ENCODE measurements at regions not wholly inside any gene's neighbourhood (a gene's known extent, or its start where the extent isn't known, plus 50 kb on each side); places are given as distances from the start of the nearest gene placed in this dataset.

- TF ChIP-seq CTCF (conservative IDR thresholded peaks at IDR 0.05; ENCODE audit: low read depth in 2 of 2) (no peak), ETS1 (IDR thresholded peaks at IDR 0.05) (no peak)
These were observed 108.6 kb downstream of the LACC1 start (continued) for GRCh38 chr13:43988302-43988701.

GRCh38 chr13:43990021-43990420 is 110.3 kb downstream of the LACC1 start:
- H3K9me2 ChIP-seq (ENCODE audit: insufficient read depth), result peaks cover 3% of the 10 kb centered on the region
- H3K27ac ChIP-seq (ENCODE audit: low read depth), result no peak overlapping the region
- no peaks in the 10 kb centered on the region for H4K20me1 ChIP-seq (replicated peaks; ENCODE audit: insufficient read depth)
- no peaks in the 10 kb centered on the region for H3K27me3 ChIP-seq (ENCODE audit: insufficient read depth)
- H3K4me3 ChIP-seq, result no peak overlapping the region
- TF ChIP-seq ETS1 (IDR thresholded peaks at IDR 0.05) (no peak), CTCF (conservative IDR thresholded peaks at IDR 0.05; ENCODE audit: low read depth in 2 of 2) (no peak), ZNF331 (CRISPR knock-in tag; IDR thresholded peaks at IDR 0.05; ENCODE audit: low read depth) (no peak)
- H3K27me3 Mint-ChIP-seq (ENCODE audit: insufficient read depth, low read depth, poor library complexity), result peaks cover 7% of the 10 kb centered on the region
- H3K4me1 ChIP-seq (ENCODE audit: insufficient read depth), result peaks cover 13% of the 10 kb centered on the region
- H3K36me3 Mint-ChIP-seq (ENCODE audit: low read depth), result peaks cover 13% of the 10 kb centered on the region; the same call in 2 of the 3 replicates
- H3K4me2 ChIP-seq, result no peak overlapping the region
- peaks cover 13% of the 10 kb centered on the region; the same call in 2 of the 3 replicates for H3K9me3 Mint-ChIP-seq
- no peak overlapping the region for H2AFZ ChIP-seq
- DNase-seq (ENCODE audit: low spot score) (no peak), ATAC-seq (no peak)
- no peaks in the 10 kb centered on the region for H3F3A ChIP-seq (replicated peaks; ENCODE audit: low read depth)
- H3K4me3 Mint-ChIP-seq, result no peak overlapping the region
- H3K36me3 ChIP-seq (ENCODE audit: insufficient read depth), result no peaks in the 10 kb centered on the region
- H3K4me1 Mint-ChIP-seq, result peaks cover 26% of the 10 kb centered on the region
- no peaks in the 10 kb centered on the region for H3K79me2 ChIP-seq (replicated peaks; ENCODE audit: insufficient read depth)
- no peak overlapping the region for H3K27ac Mint-ChIP-seq

DNA sequence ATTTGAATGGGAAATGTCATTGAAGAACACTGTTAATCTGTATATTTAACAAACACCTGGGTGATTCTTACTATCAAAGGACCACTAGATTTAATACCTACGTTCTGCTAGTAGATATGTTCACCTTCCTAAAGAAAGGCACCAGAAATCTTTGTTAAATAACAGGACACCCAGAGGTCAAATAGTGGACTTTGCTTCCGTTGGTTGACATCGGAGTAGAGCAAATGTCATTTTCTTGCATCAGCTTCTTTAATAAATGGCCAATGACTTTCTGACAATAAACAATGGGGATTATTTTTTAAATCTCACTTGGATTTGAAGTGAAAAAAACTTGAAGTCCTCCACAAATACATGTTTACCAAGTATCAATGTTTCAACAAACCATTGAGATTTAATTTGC is 111.1 kb downstream of the LACC1 start:
- 0 out of 2 replicates have a peak overlapping the region, but pooled peaks have one; percentile 9 for H2AFZ ChIP-seq
- TF ChIP-seq NANOG (IDR thresholded peaks at IDR 0.05; ENCODE audit: borderline replicate concordance) (no peak), ZNF331 (CRISPR knock-in tag; IDR thresholded peaks at IDR 0.05; ENCODE audit: low read depth) (no peak), EZH2phosphoT487 (IDR thresholded peaks at IDR 0.05; ENCODE audit: unreplicated experiment) (no peak), POLR2AphosphoS5 (IDR thresholded peaks at IDR 0.05; ENCODE audit: low read depth) (no peak), CREB1 (CRISPR knock-in tag; IDR thresholded peaks at IDR 0.05; ENCODE audit: low read depth) (no peak), EZH2 (IDR thresholded peaks at IDR 0.05; ENCODE audit: low read depth, unreplicated experiment) (no peak)
- TF ChIP-seq, protein P1, sequence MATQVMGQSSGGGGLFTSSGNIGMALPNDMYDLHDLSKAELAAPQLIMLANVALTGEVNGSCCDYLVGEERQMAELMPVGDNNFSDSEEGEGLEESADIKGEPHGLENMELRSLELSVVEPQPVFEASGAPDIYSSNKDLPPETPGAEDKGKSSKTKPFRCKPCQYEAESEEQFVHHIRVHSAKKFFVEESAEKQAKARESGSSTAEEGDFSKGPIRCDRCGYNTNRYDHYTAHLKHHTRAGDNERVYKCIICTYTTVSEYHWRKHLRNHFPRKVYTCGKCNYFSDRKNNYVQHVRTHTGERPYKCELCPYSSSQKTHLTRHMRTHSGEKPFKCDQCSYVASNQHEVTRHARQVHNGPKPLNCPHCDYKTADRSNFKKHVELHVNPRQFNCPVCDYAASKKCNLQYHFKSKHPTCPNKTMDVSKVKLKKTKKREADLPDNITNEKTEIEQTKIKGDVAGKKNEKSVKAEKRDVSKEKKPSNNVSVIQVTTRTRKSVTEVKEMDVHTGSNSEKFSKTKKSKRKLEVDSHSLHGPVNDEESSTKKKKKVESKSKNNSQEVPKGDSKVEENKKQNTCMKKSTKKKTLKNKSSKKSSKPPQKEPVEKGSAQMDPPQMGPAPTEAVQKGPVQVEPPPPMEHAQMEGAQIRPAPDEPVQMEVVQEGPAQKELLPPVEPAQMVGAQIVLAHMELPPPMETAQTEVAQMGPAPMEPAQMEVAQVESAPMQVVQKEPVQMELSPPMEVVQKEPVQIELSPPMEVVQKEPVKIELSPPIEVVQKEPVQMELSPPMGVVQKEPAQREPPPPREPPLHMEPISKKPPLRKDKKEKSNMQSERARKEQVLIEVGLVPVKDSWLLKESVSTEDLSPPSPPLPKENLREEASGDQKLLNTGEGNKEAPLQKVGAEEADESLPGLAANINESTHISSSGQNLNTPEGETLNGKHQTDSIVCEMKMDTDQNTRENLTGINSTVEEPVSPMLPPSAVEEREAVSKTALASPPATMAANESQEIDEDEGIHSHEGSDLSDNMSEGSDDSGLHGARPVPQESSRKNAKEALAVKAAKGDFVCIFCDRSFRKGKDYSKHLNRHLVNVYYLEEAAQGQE (IDR thresholded peaks at IDR 0.05; ENCODE audit: unreplicated experiment), result no peak

More for the DNA sequence above, 111.1 kb downstream of the LACC1 start:
- DNase-seq (ENCODE audit: low spot score) (no peak), ATAC-seq (no peak)
- H3K27me3 ChIP-seq (ENCODE audit: insufficient read depth), result no peaks in the 10 kb centered on the region
- H3K27me3 Mint-ChIP-seq (ENCODE audit: insufficient read depth, low read depth, poor library complexity), result peaks cover 7% of the 10 kb centered on the region
- H3F3A ChIP-seq (replicated peaks; ENCODE audit: low read depth), result no peaks in the 10 kb centered on the region
- no peak overlapping the region for H3K4me3 ChIP-seq
- no peaks in the 10 kb centered on the region for H4K20me1 ChIP-seq (replicated peaks; ENCODE audit: insufficient read depth)
- H3K9me2 ChIP-seq (ENCODE audit: insufficient read depth), result peaks cover 3% of the 10 kb centered on the region
- peaks cover 13% of the 10 kb centered on the region for H3K4me1 ChIP-seq (ENCODE audit: insufficient read depth)
- no peaks in the 10 kb centered on the region for H3K79me2 ChIP-seq (replicated peaks; ENCODE audit: insufficient read depth)
- peaks cover 17% of the 10 kb centered on the region; the same call in 2 of the 3 replicates for H3K36me3 Mint-ChIP-seq (ENCODE audit: low read depth)
- peaks cover 26% of the 10 kb centered on the region for H3K4me1 Mint-ChIP-seq
- H3K9me3 Mint-ChIP-seq, result peaks cover 15% of the 10 kb centered on the region; the same call in 2 of the 3 replicates
- no peak overlapping the region for H3K27ac ChIP-seq (ENCODE audit: low read depth)
- H3K4me3 Mint-ChIP-seq, result no peak overlapping the region
- H3K27ac Mint-ChIP-seq, result no peak overlapping the region
- no peak overlapping the region for H3K4me2 ChIP-seq
- no peaks in the 10 kb centered on the region for H3K36me3 ChIP-seq (ENCODE audit: insufficient read depth)
